ENCODE measurements at regions not wholly inside any gene's neighbourhood (a gene's known extent, or its start where the extent isn't known, plus 50 kb on each side); places are given as distances from the start of the nearest gene placed in this dataset.

- TF ChIP-seq CTCF (IDR thresholded peaks at IDR 0.05) (no peak), POLR2A (IDR thresholded peaks at IDR 0.05) (no peak)
These were observed 816.4 kb upstream of the FBXO33 start for GRCh38 chr14:40248671-40249070.
